CD4-positive, alpha-beta memory T cell (primary cell): ENCODE measurements at regions not wholly inside any gene's neighbourhood (a gene's known extent, or its start where the extent isn't known, plus 50 kb on each side); places are given as distances from the start of the nearest gene placed in this dataset.

Experiments
- CTCF ChIA-PET: fragments of 350-600 bp; sonication (Branson Sonifier 250); formaldehyde crosslinking; loops from one replicate; lab custom pipeline; 2021; ENCODE audit warnings: inconsistent platforms; ENCODE audit not compliant: partially characterized antibody; lab: Charles Lee
- POLR2A ChIA-PET: fragments of 350-600 bp; sonication (Branson Sonifier 250); formaldehyde crosslinking; loops from one replicate; lab custom pipeline; 2021; ENCODE audit not compliant: partially characterized antibody; lab: Charles Lee
- DNase-seq, 5 donors: peaks; one replicate each; pipeline versions ENCODE4 v3.0.0 to v3.0.0-alpha.2; 2020 to 2022; ENCODE audit warnings: mixed read lengths in 1 of 5
- H3K27ac ChIP-seq: one replicate; pipeline ENCODE4 v1.7.0; 2013; ENCODE audit warnings: low read depth, low read length
- H3K27me3 ChIP-seq: 2 replicates; pipeline ENCODE4 v1.7.0; 2013; ENCODE audit warnings: mild to moderate bottlenecking, low read length, moderate library complexity; ENCODE audit not compliant: insufficient read depth
- H3K36me3 ChIP-seq: 2 replicates; pipeline ENCODE4 v1.7.0; 2013; ENCODE audit warnings: mild to moderate bottlenecking, low read length, moderate library complexity; ENCODE audit not compliant: insufficient read depth
- H3K4me1 ChIP-seq: 2 replicates; pipeline ENCODE4 v1.7.0; 2013; ENCODE audit warnings: mild to moderate bottlenecking, low read length, moderate library complexity; ENCODE audit not compliant: insufficient read depth
- H3K4me3 ChIP-seq, 2 donors: one replicate each; pipeline ENCODE4 v1.7.0; 2013; ENCODE audit warnings: low read length in 2 of 2, mild to moderate bottlenecking in 1 of 2
- H3K9me3 ChIP-seq, 2 donors: one replicate each; pipeline ENCODE4 v1.7.0; 2013; ENCODE audit warnings: low read length in 2 of 2, control low read depth in 1 of 2; ENCODE audit not compliant: control insufficient read depth in 1 of 2
- H3K27ac Mint-ChIP-seq, 7 donors: one replicate each; pipeline ENCODE4 v1.8.0; 2020 to 2021; ENCODE audit warnings: mixed read lengths in 7 of 7, mild to moderate bottlenecking in 6 of 7, inconsistent platforms in 3 of 7, moderate library complexity in 3 of 7
- H3K27me3 Mint-ChIP-seq, 2 donors: one replicate each; pipeline ENCODE4 v1.8.0; 2020 to 2021; ENCODE audit warnings: mixed read lengths in 2 of 2
- H3K36me3 Mint-ChIP-seq, 2 donors: one replicate each; pipeline ENCODE4 v1.8.0; 2020 to 2021; ENCODE audit warnings: mixed read lengths in 2 of 2, inconsistent platforms in 1 of 2, mild to moderate bottlenecking in 1 of 2
- H3K4me1 Mint-ChIP-seq, 4 donors: one replicate each; pipeline ENCODE4 v1.8.0; 2020 to 2021; ENCODE audit warnings: mixed read lengths in 4 of 4, mild to moderate bottlenecking in 1 of 4
- H3K4me3 Mint-ChIP-seq, 8 donors: one replicate each; pipeline ENCODE4 v1.8.0; 2020 to 2021; ENCODE audit warnings: mixed read lengths in 8 of 8, mild to moderate bottlenecking in 7 of 8, moderate library complexity in 6 of 8, inconsistent platforms in 3 of 8
- H3K9me3 Mint-ChIP-seq, 8 donors: one replicate each; pipeline ENCODE4 v1.8.0; 2020 to 2021; ENCODE audit warnings: mixed read lengths in 8 of 8, mild to moderate bottlenecking in 5 of 8, inconsistent platforms in 3 of 8, moderate library complexity in 1 of 8
- intact Hi-C: fragments of 100-400 bp; cut with micrococcal nuclease; formaldehyde crosslinking; loops from one replicate; pipeline ENCODE4 v1.15.1; 2023

- H3K4me1 Mint-ChIP-seq: peaks cover 2 to 19% (median 7%) of the 10 kb centered on the region in 4 donors
- no peak for DNase-seq
- Histone ChIP-seq H3K27ac (no peak overlapping the region), H3K9me3 (no peaks in the 10 kb centered on the region), H3K27me3 (no peaks in the 10 kb centered on the region), H3K36me3 (no peaks in the 10 kb centered on the region), H3K4me1 (peaks cover 16% of the 10 kb centered on the region), H3K4me3 (no peak overlapping the region)
- H3K9me3 Mint-ChIP-seq: no peaks in the 10 kb centered on the region
- H3K36me3 Mint-ChIP-seq: no peaks in the 10 kb centered on the region
- H3K27ac Mint-ChIP-seq: peak overlapping the region in 2 of 7 donors; percentile 10 to 17
- ChIA-PET POLR2A (no interaction called here), CTCF (no interaction called here)
- H3K27me3 Mint-ChIP-seq: peaks cover 6 to 7% of the 10 kb centered on the region in 2 donors
- intact Hi-C loops: no loop called here
- H3K4me3 Mint-ChIP-seq: no peak overlapping the region
Observed at GRCh38 chr2:100222844-100223243, 80.5 kb upstream of the AFF3 start.

- H3K36me3 ChIP-seq: no peaks in the 10 kb centered on the region
- Mint-ChIP-seq H3K4me3 (peak overlapping the region in 5 of 8 donors; percentile 17 to 57 (median 41)), H3K27ac (peak overlapping the region; percentile 77 to 95 (median 87)), H3K9me3 (no peaks in the 10 kb centered on the region), H3K27me3 (peaks cover 0 to 1% of the 10 kb centered on the region in 2 donors), H3K36me3 (no peaks in the 10 kb centered on the region), H3K4me1 (peaks cover 2 to 23% (median 7%) of the 10 kb centered on the region in 4 donors)
- peak overlapping the region; percentile 34 for H3K27ac ChIP-seq
- DNase-seq: peak; percentile 31 to 61 (median 52)
- H3K4me1 ChIP-seq: peaks cover 23% of the 10 kb centered on the region
- H3K27me3 ChIP-seq: no peaks in the 10 kb centered on the region
- H3K4me3 ChIP-seq: no peak overlapping the region
- CTCF ChIA-PET: no interaction called here
- POLR2A ChIA-PET: no interaction called here
- no peaks in the 10 kb centered on the region for H3K9me3 ChIP-seq
- intact Hi-C loops: no loop called here
Observed at GRCh38 chr2:100218552-100218951, 76.2 kb upstream of the AFF3 start.

- Mint-ChIP-seq H3K4me3 (no peak overlapping the region), H3K27ac (peak overlapping the region in 3 of 7 donors; percentile 33 to 95 (median 77)), H3K27me3 (peaks cover 0 to 2% of the 10 kb centered on the region in 2 donors), H3K36me3 (no peaks in the 10 kb centered on the region), H3K4me1 (peaks cover 2 to 23% (median 7%) of the 10 kb centered on the region in 4 donors), H3K9me3 (no peaks in the 10 kb centered on the region)
- Histone ChIP-seq H3K9me3 (no peaks in the 10 kb centered on the region), H3K27me3 (no peaks in the 10 kb centered on the region), H3K27ac (no peak overlapping the region), H3K4me1 (peaks cover 23% of the 10 kb centered on the region), H3K4me3 (no peak overlapping the region), H3K36me3 (no peaks in the 10 kb centered on the region)
- CTCF ChIA-PET: no interaction called here
- DNase-seq: no peak
- POLR2A ChIA-PET: no interaction called here
- intact Hi-C loops: no loop called here
Observed at GRCh38 chr2:100217323-100217722, 74.9 kb upstream of the AFF3 start.

GRCh38 chr2:100216015-100216414 is 73.6 kb upstream of the AFF3 start:
- peaks cover 23% of the 10 kb centered on the region for H3K4me1 ChIP-seq
- no peak for DNase-seq
- Mint-ChIP-seq H3K27ac (peak overlapping the region in 1 of 7 donors; percentile 37), H3K9me3 (no peaks in the 10 kb centered on the region), H3K4me1 (peaks cover 2 to 23% (median 7%) of the 10 kb centered on the region in 4 donors), H3K4me3 (no peak overlapping the region), H3K36me3 (no peaks in the 10 kb centered on the region), H3K27me3 (peaks cover 0 to 2% of the 10 kb centered on the region in 2 donors)
- H3K36me3 ChIP-seq: no peaks in the 10 kb centered on the region
- no peaks in the 10 kb centered on the region for H3K27me3 ChIP-seq
- no peak overlapping the region for H3K27ac ChIP-seq
- no peaks in the 10 kb centered on the region for H3K9me3 ChIP-seq
- H3K4me3 ChIP-seq: no peak overlapping the region
- CTCF ChIA-PET: interaction anchor here (0.6 kb wide), 1 partner anchor 46 kb away, joined by 3 read pairs; no protein-coding TSS in a partner anchor
- POLR2A ChIA-PET: no interaction called here
- intact Hi-C loops: no loop called here

- no peaks in the 10 kb centered on the region for H3K36me3 ChIP-seq
Observed at GRCh38 chr2:100215371-100215770, 73.0 kb upstream of the AFF3 start.

GRCh38 chr2:100214265-100214971 is 72.0 kb upstream of the AFF3 start:
- no peak overlapping the region for H3K4me3 Mint-ChIP-seq
- peaks cover 0 to 2% of the 10 kb centered on the region in 2 donors for H3K27me3 Mint-ChIP-seq
- H3K27me3 ChIP-seq: no peaks in the 10 kb centered on the region
- intact Hi-C loops: no loop called here
- H3K4me1 ChIP-seq: peaks cover 16% of the 10 kb centered on the region
- H3K9me3 Mint-ChIP-seq: no peaks in the 10 kb centered on the region
- H3K9me3 ChIP-seq: no peaks in the 10 kb centered on the region
- ChIA-PET POLR2A (no interaction called here), CTCF (no interaction called here)
- peaks cover 2 to 20% (median 6%) of the 10 kb centered on the region in 4 donors for H3K4me1 Mint-ChIP-seq
- H3K4me3 ChIP-seq: no peak overlapping the region
- H3K27ac ChIP-seq: no peak overlapping the region
- no peak overlapping the region for H3K27ac Mint-ChIP-seq
- no peak for DNase-seq
- no peaks in the 10 kb centered on the region for H3K36me3 ChIP-seq
- no peaks in the 10 kb centered on the region for H3K36me3 Mint-ChIP-seq

More at GRCh38 chr2:100215371-100215770, 73.0 kb upstream of the AFF3 start:
- Mint-ChIP-seq H3K27me3 (peaks cover 0 to 2% of the 10 kb centered on the region in 2 donors), H3K36me3 (no peaks in the 10 kb centered on the region), H3K4me1 (peaks cover 2 to 23% (median 7%) of the 10 kb centered on the region in 4 donors), H3K4me3 (no peak overlapping the region), H3K27ac (no peak overlapping the region), H3K9me3 (no peaks in the 10 kb centered on the region)
- Histone ChIP-seq H3K9me3 (no peaks in the 10 kb centered on the region), H3K4me3 (no peak overlapping the region), H3K27ac (no peak overlapping the region), H3K27me3 (no peaks in the 10 kb centered on the region), H3K4me1 (peaks cover 23% of the 10 kb centered on the region)
- POLR2A ChIA-PET: no interaction called here
- no peak for DNase-seq
- intact Hi-C loops: no loop called here
- CTCF ChIA-PET: no interaction called here

- Histone ChIP-seq H3K9me3 (no peaks in the 10 kb centered on the region), H3K36me3 (no peaks in the 10 kb centered on the region), H3K27me3 (no peaks in the 10 kb centered on the region), H3K4me1 (peaks cover 12% of the 10 kb centered on the region), H3K4me3 (no peak overlapping the region), H3K27ac (no peak overlapping the region)
- intact Hi-C loops: no loop called here
- POLR2A ChIA-PET: no interaction called here
- CTCF ChIA-PET: no interaction called here
- DNase-seq: no peak
- Mint-ChIP-seq H3K4me3 (no peak overlapping the region), H3K36me3 (no peaks in the 10 kb centered on the region), H3K27me3 (peaks cover 0 to 2% of the 10 kb centered on the region in 2 donors), H3K4me1 (peaks cover 2 to 12% (median 3%) of the 10 kb centered on the region in 4 donors), H3K9me3 (no peaks in the 10 kb centered on the region), H3K27ac (no peak overlapping the region)
Observed at GRCh38 chr2:100213595-100213994, 71.2 kb upstream of the AFF3 start.
